Central memory CD8-positive, alpha-beta T cell (primary cell): ENCODE measurements at regions not wholly inside any gene's neighbourhood (a gene's known extent, or its start where the extent isn't known, plus 50 kb on each side); places are given as distances from the start of the nearest gene placed in this dataset.

Source experiments
- ATAC-seq: fragments of 150-1000 bp; cut with Tn5 transposase; replicated peaks from 2 replicates; pipeline ENCODE4 v1.10.0; 2022; ENCODE audit warnings: mild to moderate bottlenecking, moderate FRiP score, moderate number of reproducible peaks; ENCODE audit not compliant: poor library complexity, severe bottlenecking; ENCODE audit errors: extremely low read depth
- DNase-seq, 2 donors: peaks; one replicate each; pipeline ENCODE4 v3.0.0; 2021; ENCODE audit warnings: low spot score in 2 of 2
- H3K27ac Mint-ChIP-seq: one replicate; pipeline ENCODE4 v1.8.0; 2022; ENCODE audit warnings: low read depth, mild to moderate bottlenecking, moderate library complexity, mixed read lengths
- H3K27me3 Mint-ChIP-seq: one replicate; pipeline ENCODE4 v1.8.0; 2022; ENCODE audit warnings: mixed read lengths
- H3K36me3 Mint-ChIP-seq: one replicate; pipeline ENCODE4 v1.8.0; 2022; ENCODE audit warnings: mild to moderate bottlenecking, moderate library complexity, mixed read lengths; ENCODE audit not compliant: insufficient read depth
- H3K4me1 Mint-ChIP-seq: one replicate; pipeline ENCODE4 v1.8.0; 2022; ENCODE audit warnings: mixed read lengths
- H3K4me3 Mint-ChIP-seq: one replicate; pipeline ENCODE4 v1.8.0; 2022; ENCODE audit warnings: mild to moderate bottlenecking, moderate library complexity, mixed read lengths
- H3K9me3 Mint-ChIP-seq: one replicate; pipeline ENCODE4 v1.8.0; 2022; ENCODE audit warnings: mixed read lengths

DNA sequence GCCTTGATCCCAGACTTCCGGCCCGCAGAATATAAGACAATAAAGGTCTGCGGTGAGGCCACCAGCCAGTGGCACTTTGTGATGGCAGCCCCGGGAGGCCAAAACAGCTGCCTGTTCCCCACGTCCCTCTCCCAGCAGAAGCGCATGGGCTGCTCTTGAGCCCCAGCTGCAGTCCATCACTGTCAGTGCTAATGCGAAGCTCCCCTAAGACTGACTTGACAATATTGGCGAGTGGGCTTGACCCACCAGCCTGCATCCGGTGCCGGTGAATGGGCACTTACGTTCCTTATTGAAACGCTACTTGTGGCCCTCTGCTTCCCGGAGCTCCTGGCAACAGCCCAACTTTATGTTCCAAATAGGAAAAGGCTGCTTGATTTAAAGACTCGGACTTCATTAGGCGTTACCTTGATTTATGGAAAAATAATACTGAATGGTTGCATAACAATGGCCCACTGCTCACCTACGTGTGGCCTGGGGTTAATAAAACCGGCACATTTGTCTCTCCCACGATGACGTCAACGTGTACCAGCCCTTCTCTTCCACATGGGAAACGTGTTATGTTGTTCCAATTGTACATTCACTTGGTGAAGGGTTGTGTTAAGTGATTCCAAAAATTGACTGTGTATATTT lies 93.4 kb upstream of the SEPTIN5 start:
- no peak overlapping the region for H3K27ac Mint-ChIP-seq
- H3K4me3 Mint-ChIP-seq: no peak overlapping the region
- H3K36me3 Mint-ChIP-seq: peaks cover 4% of the 10 kb centered on the region
- no peaks in the 10 kb centered on the region for H3K9me3 Mint-ChIP-seq
- DNase-seq (no peak), ATAC-seq (no peak)
- no peaks in the 10 kb centered on the region for H3K4me1 Mint-ChIP-seq
- peaks cover 18% of the 10 kb centered on the region for H3K27me3 Mint-ChIP-seq

DNA sequence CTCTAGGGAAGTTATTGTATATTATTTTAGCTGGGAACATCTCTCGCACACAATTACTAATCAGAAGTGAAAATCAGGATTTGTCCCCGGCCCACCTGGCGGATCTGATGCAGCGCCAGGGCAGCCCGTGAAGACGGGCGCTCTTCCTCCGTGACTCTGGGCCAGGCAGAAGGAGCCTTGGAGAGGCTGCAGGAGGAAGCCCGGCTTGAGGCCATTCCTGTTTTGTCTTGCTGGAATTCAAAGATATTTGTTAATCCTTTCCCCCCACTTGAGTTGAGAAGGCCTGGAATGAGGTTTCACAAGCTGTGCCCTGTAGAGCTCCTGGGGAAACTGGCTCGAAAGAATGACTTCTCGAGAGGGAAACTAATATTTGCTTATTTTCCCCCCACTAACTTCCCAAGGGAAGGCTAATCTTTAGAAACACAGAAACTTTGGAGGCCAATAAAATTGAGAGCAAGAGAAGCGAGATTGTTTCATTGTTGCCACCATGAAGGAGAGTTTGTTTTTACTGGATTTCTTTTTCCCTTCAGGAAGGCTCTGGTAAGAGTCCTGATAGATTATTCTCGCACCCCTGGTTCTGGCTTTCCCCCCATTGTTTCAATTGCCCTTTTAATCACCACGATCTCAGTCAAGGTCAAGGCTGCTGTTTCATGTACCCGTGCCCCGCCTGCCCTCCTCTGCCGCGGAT lies 92.8 kb upstream of the SEPTIN5 start:
- ATAC-seq (no peak), DNase-seq (no peak)
- H3K4me3 Mint-ChIP-seq: no peak overlapping the region
- H3K27ac Mint-ChIP-seq: no peak overlapping the region
- peaks cover 21% of the 10 kb centered on the region for H3K27me3 Mint-ChIP-seq
- H3K4me1 Mint-ChIP-seq: no peaks in the 10 kb centered on the region
- peaks cover 4% of the 10 kb centered on the region for H3K36me3 Mint-ChIP-seq
- H3K9me3 Mint-ChIP-seq: no peaks in the 10 kb centered on the region

DNA sequence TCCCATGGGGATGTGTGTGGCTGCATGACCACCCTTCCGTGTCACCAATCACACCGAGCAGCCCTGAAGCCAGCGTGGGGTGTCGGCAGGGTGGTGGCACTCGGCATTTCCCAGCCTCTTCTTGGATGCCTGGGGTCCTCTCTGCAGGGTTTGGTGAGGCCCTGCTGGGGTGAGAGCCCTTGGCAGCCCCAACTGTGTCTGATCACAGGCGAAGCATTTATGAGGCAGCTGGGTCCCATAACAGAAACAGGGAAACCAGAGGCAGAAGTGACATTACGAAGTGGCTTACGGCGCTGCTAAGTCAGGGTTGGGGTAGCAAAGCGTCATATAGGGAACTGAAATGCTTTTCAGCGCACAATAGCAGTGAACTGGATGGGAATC lies 92.3 kb upstream of the SEPTIN5 start:
- no peak for DNase-seq
- H3K4me3 Mint-ChIP-seq: no peak overlapping the region
- H3K4me1 Mint-ChIP-seq: no peaks in the 10 kb centered on the region
- no peak for ATAC-seq
- peaks cover 17% of the 10 kb centered on the region for H3K27me3 Mint-ChIP-seq
- H3K27ac Mint-ChIP-seq: no peak overlapping the region
- H3K9me3 Mint-ChIP-seq: no peaks in the 10 kb centered on the region
- peaks cover 4% of the 10 kb centered on the region for H3K36me3 Mint-ChIP-seq

DNA sequence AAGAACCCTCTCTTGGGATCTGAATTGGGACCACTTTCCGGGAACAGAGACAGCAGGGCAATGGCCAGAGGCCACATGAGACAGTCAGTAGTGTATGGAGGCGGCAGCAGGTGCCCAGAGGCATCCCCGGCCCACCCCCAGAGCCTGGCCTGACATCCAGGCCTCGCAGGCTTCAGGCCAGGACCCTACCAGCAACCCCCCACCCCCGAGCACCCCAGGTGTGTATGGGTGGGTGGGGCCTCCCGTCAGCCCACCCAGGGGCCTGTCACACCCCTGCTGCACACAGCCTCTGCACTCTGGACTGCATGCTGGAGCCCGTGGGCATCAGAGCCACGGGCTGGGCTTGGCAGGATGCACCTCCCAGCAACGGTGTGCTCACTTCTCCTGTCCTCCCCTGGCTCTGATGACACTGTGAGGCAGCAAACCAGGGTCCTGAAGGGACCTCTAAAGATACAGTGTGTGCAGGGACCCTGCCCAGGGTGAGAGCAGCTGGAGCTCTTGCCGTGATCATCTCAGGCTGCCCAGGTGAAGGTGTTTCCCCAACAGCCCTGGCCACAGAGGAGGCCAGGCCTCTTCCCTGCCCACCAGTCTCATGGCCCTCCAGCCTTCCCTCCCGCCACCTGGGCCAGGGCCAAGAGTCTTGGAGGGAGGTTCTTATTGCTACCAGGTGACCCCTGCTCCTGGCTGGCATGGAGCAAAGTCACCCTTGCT lies 88.8 kb upstream of the SEPTIN5 start:
- DNase-seq: no peak
- Mint-ChIP-seq H3K4me3 (no peak overlapping the region), H3K4me1 (peaks cover 6% of the 10 kb centered on the region), H3K27ac (no peak overlapping the region), H3K27me3 (peaks cover 30% of the 10 kb centered on the region), H3K36me3 (peaks cover 4% of the 10 kb centered on the region), H3K9me3 (no peaks in the 10 kb centered on the region)
- no peak for ATAC-seq

DNA sequence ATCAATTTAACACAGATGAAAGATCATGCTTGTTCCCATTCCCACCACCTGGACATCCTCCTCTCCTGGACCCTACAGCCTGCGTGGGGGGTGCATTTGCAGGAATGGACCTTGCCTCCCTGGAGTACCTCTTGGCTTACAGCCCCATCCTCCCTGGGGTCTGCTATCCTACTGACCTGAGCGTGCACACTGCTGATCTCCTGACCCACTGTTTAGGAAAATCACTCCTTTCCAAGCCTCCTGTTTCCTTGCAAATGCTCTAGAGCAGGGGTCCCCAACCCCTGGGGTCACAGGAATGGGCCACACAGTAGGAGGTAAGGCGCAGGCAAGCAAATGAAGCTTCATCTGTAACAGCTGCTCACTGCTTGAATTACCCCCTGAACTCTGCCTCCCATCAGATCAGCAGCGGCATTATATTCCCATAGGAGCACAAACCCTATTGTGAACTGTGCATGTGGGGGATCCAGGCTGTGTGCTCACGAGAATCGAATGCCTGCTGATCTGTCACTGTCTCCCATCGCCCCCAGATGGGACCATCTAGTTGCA lies 88.2 kb upstream of the SEPTIN5 start:
- DNase-seq: no peak
- no peak for ATAC-seq
- H3K27me3 Mint-ChIP-seq: peaks cover 30% of the 10 kb centered on the region
- H3K4me3 Mint-ChIP-seq: no peak overlapping the region
- peaks cover 4% of the 10 kb centered on the region for H3K36me3 Mint-ChIP-seq
- peaks cover 6% of the 10 kb centered on the region for H3K4me1 Mint-ChIP-seq
- H3K9me3 Mint-ChIP-seq: no peaks in the 10 kb centered on the region
- H3K27ac Mint-ChIP-seq: no peak overlapping the region

DNA sequence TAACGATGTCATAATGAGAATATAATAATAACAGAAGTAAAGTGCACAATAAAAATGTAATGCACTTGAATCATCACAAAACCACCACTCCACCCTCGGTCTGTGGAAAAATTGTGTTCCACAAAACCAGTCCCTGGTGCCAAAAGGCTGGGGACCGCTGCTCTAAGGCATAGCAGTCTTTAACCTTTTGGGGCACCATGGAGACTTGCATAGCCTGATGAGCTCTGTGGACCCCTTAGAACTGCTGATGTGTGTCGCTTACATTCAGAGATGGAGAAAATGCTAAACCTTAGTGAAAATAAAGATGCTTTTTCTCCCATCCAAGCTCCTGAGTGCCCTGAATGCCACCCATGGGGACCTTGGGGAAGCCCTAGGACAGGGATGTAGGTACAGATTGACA lies 87.6 kb upstream of the SEPTIN5 start:
- peaks cover 6% of the 10 kb centered on the region for H3K4me1 Mint-ChIP-seq
- DNase-seq: no peak
- H3K9me3 Mint-ChIP-seq: no peaks in the 10 kb centered on the region
- no peak overlapping the region for H3K4me3 Mint-ChIP-seq
- no peak for ATAC-seq
- H3K36me3 Mint-ChIP-seq: peaks cover 5% of the 10 kb centered on the region
- H3K27me3 Mint-ChIP-seq: peaks cover 30% of the 10 kb centered on the region
- no peak overlapping the region for H3K27ac Mint-ChIP-seq

DNA sequence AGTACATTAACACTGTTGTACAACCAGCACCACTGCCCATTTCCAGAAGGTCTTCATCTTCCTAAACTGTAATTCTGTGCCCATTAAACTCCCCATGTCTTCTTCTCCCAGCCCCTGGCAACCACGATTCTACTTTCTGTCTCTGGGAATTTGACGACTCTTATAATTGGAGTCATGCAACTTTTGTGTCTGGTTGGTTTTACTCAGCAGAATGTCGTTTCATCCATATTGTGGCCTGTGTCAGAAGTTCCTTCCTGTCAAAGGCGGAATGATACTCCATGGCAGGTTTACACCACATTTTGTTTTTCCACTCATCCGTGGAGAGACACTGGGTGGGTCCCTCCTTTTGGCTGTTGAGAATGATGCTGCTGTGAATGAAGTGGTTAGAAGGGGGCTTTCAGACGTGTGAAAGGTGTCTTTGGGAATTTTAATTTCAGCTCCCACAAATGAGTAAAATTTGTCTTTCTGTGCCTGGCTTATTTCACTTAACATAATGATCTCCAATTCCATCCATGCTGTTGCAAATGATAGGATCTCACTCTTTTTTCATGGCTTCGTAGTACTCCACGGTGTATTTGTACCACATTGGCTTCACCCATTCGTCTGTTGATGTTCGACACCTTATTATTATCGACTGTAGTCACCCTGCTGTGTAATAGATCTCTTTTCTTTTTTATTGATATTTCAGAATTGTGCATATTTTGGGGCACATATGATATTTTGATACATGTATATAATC lies 86.1 kb upstream of the SEPTIN5 start:
- Mint-ChIP-seq H3K27me3 (peaks cover 44% of the 10 kb centered on the region), H3K4me1 (peaks cover 6% of the 10 kb centered on the region), H3K9me3 (no peaks in the 10 kb centered on the region), H3K36me3 (peaks cover 5% of the 10 kb centered on the region), H3K27ac (no peak overlapping the region), H3K4me3 (no peak overlapping the region)
- ATAC-seq: no peak
- DNase-seq: no peak

DNA sequence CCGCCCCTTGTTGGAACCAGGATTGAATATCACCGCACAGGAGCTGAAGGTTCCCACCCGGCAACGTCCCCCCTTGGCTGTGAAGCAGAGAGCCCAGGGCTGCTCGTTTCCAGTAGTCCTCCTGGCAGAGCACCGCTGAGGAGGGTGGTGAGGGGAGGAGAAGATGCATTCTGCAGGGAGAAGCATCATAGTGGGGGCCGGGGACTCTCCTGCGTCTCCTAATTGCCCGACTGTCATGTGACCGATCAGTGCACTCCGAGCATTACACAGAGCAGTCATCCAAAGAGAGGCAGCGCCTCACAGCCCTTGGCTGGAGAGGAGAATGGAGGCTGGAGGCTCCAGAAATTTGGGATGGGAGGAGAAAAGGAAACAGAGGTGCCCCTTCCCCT lies 85.0 kb upstream of the SEPTIN5 start:
- peaks cover 3% of the 10 kb centered on the region for H3K36me3 Mint-ChIP-seq
- H3K27me3 Mint-ChIP-seq: peaks cover 48% of the 10 kb centered on the region
- no peak overlapping the region for H3K27ac Mint-ChIP-seq
- H3K4me3 Mint-ChIP-seq: no peak overlapping the region
- no peaks in the 10 kb centered on the region for H3K9me3 Mint-ChIP-seq
- H3K4me1 Mint-ChIP-seq: peaks cover 6% of the 10 kb centered on the region
- ATAC-seq (no peak), DNase-seq (no peak)

DNA sequence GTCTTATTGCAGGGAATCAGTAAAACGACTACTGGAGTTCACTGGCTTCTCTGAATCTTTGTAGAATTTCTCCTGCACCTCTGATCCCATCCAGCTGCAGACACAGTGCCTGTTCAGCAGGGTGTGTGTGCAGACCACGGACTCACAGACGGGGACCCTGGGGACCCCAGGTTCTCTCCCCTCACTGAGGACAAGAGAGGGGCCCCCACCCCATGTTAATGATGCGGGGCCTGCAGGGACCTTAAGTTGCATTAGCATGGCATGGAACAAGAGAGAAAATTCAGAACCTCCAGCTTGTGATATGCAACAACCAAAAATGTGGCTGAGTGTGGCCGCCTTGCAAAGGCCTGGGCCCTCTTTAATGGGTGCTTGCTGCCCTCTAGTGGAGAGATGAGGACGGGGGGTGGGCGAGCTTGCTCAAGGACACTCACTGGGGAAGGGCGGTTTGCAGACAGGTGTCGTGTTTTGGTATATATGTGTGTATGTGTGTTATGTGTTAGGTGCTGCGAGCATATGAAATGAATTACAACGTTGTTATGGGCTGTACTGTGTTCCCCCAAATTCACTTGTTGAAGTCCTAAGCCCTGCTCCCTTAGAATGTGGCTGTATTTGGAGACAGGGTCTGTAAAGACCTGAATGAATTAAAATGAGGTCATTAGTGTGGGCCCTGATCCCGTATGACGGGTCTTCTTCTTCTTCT lies 84.4 kb upstream of the SEPTIN5 start:
- no peak overlapping the region for H3K27ac Mint-ChIP-seq
- peak; percentile 77 for ATAC-seq

DNA sequence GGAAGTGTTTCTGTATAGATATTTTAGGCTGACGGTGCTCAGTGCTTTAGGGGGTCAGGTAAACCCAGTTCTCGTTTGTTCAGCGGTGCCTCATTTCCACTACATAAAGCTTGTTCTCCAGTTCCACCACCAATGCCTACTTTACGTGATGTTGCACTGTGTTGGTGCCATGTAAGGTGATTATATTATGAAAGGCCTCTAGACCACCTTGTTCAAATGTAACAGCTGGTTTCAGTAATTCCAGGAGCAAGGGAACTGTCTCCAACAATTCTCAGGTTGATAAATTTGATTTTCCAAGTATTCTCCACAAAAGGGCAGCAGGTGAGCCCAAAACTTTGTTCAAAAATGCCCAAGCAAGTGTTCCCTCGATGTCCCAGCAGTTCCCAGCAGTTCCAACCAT lies 83.7 kb upstream of the SEPTIN5 start:
- DNase-seq (no peak), ATAC-seq (no peak)
- Mint-ChIP-seq H3K36me3 (peaks cover 3% of the 10 kb centered on the region), H3K9me3 (no peaks in the 10 kb centered on the region), H3K27me3 (peaks cover 45% of the 10 kb centered on the region), H3K4me1 (peaks cover 6% of the 10 kb centered on the region), H3K4me3 (no peak overlapping the region), H3K27ac (no peak overlapping the region)

More for the DNA sequence above, 84.4 kb upstream of the SEPTIN5 start:
- Mint-ChIP-seq H3K27me3 (peaks cover 48% of the 10 kb centered on the region), H3K36me3 (peaks cover 3% of the 10 kb centered on the region), H3K4me1 (peaks cover 6% of the 10 kb centered on the region), H3K4me3 (no peak overlapping the region), H3K9me3 (no peaks in the 10 kb centered on the region)
- peak; percentile 74 for DNase-seq

DNA sequence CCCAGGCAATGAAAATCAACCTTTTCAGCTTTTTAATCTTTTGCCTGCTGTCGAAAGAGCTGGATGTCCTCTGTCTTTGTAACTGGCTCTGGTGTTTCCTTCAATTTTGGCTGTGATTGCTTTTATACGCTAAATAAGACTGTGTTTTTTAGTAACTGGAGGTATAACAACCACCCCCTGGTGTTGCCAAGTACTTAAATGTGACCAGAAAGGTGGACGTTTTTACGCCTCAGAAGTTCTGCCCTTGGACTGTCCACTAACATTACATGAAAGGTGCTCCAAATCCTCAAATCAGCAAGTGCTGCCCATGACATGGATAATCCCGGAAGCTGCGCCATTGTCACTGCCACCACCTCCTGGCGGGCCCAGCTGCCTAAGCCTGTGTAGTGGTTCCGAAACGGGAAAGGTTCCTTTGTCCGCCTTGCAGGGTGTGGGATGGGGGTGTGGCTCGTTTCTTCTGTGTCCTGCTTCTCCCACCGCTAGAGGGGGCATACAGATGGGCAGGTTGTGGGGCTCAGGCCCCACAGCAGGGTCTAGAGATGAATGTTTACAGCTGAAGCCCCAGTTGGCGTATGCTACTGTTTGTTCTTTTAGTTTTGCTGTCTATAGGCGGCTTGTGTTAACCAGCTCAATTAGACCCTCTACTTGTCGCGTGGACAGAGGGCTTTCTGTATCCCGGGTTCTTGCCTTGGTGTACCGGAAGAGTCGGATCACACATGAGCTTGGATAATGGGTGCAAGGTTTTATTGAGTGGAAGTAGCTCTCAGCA lies 82.2 kb upstream of the SEPTIN5 start:
- ATAC-seq (no peak), DNase-seq (no peak)
- Mint-ChIP-seq H3K36me3 (peaks cover 3% of the 10 kb centered on the region), H3K27ac (no peak overlapping the region), H3K9me3 (no peaks in the 10 kb centered on the region), H3K4me1 (peaks cover 6% of the 10 kb centered on the region), H3K27me3 (peaks cover 36% of the 10 kb centered on the region), H3K4me3 (no peak overlapping the region)
